NCI-H1105 treated with DMSO at 0.1 percent for 48 hours (cell line): ENCODE measurements at regions not wholly inside any gene's neighbourhood (a gene's known extent, or its start where the extent isn't known, plus 50 kb on each side); places are given as distances from the start of the nearest gene placed in this dataset.
"Not testable (repeated sequence)": the region's sequence is repeated elsewhere in the genome, so short reads cannot be mapped to it uniquely, and the experiment has no call there.

Experiments
- DNase-seq: peaks from one replicate; lab custom pipeline; 2025; lab: John Stamatoyannopoulos, UW

DNA sequence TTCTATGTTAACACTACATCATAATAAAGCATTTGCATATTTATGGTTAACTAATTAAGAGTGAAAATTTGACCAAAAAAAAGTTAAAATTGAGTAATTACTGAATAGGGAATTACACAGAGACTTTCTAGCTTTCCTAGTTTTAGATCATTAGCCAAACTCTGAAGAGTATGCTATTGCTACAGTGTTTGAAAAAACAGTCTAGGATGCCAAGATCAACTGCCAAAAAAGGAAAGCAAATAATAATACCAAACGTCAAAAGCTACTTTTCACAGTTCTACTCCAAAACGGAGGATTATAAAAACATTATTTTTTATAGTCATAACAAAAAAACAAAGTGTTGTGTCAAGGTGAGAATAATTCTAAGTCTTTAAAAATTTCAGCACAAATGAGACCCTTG lies 359.8 kb upstream of the CTSO start:
- no peak for DNase-seq

DNA sequence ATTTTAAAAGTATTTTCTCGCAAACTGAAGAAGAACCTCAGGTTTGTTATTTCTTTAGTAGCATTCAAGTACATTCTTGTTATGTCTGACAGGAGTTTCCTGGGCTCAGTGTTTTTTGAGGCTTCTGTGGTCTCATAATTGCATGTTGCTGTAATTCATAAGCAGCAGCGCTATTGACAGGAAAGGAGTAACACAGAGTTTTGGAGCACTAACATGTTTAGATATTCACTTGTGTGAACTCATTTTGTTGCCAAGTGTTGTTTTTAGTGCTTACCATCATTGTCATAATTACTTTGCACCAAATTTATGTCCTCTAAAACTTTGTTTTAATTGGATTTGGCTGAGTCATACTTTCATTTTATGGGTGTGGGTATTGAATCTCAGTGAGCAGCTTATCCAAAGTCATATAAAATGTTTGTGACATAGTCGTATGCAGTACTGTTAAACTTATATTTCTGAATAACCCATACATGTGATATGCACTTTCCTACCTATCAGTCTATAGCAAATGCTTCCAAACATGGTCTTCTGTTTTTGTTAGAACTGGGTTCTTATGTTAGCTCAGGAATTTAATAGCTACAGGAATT lies 358.7 kb upstream of the CTSO start:
- no peak for DNase-seq

DNA sequence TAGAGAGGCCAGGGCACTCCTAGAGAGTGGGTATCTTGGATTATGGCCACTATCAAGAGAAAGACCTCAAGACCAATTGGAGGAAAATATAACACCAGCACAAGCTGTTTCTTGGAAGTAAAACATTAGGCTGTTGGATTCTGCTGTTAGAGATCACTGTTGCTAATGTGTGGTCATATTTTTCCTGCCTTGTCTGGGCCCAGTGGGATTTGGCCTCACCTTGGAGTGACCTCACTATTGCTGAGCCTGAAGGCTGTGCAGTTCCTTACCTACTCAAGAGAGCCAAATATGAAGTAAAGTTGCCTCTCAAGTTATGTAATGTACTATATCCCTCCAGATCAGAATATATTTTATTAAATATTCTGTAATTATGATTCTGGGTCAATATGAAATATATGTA lies 355.4 kb upstream of the CTSO start:
- no peak for DNase-seq

DNA sequence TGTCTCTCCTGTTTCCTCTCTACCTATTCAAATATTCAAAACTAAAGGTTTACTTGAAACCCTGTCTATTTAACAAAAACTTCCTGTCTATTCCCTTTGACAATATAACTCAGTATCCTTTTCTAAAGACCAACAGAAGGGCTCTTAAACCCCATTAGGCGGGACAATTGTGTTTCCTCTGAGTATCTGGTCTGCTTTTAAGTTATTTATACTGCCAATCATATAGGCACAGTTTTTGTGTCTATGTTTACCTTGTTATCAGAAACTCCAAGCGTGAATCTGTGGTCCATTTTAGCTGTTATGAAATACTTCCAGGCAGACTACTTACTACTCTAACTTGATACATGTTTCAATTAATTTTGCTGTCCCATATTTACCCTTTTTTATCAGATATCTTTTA lies 350.0 kb upstream of the CTSO start:
- DNase-seq, result peak; percentile 57

DNA sequence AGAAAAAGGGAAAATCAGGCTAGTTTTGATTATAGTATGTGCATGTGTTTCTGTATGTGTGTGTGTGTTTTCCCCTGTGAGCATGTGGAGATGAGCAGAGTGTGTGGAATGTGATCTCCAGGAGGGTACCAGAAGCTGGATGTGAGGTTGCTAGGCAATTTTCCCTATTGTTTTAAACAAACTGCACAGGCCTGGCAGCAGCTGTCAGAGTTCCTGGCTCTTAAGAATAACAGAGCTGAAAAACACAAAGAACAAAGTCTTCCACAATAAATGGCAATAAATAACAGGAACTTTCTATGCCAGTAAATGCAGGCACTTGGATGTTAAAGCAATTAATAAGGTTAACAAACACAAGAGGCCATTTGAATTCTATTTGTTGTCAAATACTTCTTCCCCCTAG lies 344.6 kb upstream of the CTSO start:
- DNase-seq, result peak; percentile 77

DNA sequence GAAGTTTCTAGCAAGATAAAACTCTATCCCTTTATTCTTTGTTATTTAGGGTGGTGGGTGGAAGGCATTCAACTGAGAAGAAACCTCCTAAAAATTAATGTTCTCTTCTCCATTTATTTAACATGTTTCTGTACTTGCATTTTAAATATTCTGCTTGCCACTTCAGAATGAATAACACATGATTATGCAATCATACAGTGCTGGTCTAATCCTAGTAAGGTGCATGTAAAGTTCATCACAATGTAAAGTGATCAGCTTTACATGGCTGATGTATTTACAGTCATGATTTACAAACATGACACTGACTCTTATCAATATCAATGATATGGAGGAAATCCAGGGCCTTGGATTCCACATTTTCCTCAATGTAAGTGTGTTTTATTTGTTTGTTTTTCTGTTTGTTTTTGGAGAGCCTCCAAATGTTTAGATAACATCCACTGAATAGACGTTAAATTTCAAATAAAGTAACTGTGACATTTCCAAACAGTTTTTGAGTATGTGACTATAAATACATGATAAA lies 342.1 kb upstream of the CTSO start:
- DNase-seq, result no peak

DNA sequence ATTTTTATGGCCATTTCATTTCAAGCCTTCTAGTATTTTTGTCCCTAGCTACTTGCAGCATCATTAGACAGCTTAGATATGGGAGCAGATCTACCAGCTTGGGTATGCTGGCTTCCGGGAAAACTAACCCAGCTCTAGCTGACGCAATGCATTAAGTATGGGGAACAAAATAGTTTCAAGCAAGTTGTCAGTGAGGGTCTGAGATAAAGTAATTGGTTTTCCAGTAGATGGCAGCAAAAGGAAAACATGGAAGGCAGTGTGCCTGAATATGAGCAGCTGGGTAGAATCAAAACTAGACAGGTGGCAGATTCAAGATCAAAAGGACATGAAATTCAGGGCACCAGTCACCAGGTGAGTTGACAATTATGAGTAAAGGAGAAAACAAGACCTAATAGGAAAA lies 340.9 kb upstream of the CTSO start:
- peak; percentile 64 for DNase-seq

DNA sequence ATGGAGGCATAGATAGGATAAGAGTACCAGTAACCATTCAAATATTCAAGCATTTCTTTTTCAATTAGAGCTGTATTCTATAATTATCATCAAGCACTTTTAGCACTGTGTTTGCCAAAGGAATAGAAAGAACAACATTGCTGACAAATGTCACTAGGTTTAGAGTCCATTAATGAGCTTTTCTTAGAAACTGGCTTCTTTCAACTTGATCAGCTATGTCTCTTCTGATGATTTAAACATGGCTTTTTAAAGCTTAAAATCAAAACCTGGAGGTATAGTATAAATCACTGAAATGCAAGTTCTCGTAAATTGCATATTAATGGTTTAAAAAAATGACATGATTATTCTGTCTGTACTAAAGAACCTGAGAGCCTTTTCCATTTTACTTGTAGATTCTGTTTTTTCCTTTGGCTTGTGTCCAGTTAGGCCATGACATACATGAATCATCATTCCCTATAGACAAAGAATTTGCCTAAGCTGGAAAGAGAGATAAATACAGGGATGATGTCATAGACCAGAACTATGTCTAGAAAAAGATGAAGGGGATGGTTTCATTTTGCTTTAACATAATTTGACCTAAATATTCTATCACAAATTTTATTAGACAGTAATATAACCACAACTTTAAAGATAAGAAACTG lies 340.1 kb upstream of the CTSO start:
- DNase-seq, result peak; percentile 87

DNA sequence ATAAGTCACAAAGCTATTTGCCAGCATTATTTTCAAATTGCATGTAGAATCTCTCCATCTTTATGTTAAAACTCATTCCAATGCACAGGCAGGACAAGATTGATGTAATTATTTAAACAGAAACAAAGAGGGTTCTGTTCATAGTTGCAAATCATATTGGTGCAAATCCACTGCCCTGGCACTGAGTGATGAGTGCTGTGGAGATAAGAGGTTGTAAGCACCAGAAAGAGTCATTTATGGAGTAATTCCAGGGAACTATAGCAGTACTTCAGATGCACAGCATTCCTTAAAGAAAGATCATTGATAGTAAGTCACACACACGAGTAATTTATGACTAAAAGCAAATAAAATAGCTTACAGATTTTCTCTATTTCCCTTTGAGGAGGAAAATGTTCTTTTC lies 337.7 kb upstream of the CTSO start:
- no peak for DNase-seq

DNA sequence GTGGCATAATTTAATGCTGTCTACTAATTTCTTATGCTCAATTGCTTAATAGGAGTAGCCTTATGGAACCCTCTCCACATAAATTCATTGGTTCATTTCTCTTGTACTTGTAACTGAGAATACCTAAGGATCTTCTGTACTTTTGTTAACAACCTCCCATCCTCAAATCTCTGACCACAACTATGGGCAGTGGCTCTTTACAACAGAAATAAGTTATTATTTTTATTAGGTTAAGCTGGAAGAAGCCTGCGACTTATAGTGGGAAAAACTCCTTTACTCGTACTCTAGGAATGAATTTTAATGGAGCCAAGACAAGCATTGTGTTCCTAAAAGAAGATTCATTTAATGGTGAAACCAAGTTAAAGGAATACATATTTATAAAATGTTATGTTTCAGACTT lies 337.1 kb upstream of the CTSO start:
- DNase-seq, result no peak

DNA sequence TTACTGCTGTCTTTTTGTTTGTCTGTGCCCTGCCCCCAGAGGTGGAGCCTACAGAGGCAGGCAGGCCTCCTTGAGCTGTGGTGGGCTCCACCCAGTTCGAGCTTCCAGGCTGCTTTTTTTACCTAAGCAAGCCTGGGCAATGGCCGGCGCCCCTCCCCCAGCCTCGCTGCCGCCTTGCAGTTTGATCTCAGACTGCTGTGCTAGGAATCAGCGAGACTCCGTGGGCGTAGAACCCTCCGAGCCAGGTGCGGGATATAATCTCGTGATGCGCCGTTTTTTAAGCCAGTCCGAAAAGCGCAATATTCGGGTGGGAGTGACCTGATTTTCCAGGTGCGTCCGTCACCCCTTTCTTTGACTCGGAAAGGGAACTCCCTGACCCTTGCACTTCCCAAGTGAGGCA lies 336.4 kb upstream of the CTSO start:
- DNase-seq, result not testable (repeated sequence)

DNA sequence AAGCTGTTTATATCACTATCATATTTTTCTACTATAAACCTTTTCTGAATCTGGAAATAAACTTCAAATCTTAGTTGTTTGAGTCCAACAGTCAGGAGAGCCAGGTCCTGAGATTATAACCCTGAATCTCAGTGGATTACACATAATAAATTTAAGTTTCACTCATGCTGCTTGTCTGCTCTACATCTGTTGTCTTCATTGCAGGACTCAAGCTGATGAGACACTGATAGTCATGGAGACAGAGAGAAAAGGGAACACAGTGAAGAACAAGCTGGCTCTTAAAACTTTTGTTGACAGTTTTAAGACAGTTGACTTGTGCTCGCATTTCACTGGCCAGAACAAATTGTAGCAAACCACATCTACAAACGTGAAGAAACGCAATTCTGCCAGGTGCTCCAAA lies 327.0 kb upstream of the CTSO start:
- DNase-seq, result no peak

DNA sequence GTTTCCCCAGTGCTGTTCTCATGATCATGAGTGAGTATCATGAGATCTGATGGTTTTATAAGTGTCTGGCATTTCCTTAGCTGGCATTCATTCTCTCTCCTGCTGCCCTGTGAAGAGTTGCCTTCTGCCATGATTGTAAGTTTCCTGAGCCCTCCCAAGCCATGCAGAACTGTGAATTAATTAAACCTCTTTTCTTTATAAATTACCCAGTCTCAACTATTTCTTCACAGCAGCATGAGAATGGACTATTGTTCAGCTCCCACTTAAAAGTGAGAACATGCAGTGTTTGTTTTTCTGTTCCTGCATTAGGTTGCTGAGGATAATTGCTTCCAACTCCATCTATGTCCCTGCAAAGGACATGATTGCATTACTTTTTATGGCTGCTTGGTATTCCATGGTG lies 311.7 kb upstream of the CTSO start:
- DNase-seq, result no peak

DNA sequence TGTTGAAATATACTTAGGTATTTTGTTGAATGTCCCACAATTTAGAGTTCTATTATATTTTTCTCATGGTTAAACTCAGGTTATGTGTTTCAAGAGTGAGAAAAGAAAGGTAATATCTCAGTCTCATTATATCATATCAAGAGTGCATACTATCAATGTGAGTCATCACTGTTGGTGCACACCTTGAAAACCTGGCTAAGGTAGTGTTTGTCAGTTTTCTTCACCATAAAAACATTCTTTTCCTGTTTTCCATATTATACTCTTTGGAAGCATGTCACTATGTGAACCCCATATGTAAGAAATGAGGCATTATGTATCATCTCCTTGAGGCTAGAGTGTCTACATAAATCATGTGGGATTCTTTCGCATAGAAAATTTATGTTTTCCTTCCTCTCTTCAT lies 307.6 kb upstream of the CTSO start:
- DNase-seq, result no peak

DNA sequence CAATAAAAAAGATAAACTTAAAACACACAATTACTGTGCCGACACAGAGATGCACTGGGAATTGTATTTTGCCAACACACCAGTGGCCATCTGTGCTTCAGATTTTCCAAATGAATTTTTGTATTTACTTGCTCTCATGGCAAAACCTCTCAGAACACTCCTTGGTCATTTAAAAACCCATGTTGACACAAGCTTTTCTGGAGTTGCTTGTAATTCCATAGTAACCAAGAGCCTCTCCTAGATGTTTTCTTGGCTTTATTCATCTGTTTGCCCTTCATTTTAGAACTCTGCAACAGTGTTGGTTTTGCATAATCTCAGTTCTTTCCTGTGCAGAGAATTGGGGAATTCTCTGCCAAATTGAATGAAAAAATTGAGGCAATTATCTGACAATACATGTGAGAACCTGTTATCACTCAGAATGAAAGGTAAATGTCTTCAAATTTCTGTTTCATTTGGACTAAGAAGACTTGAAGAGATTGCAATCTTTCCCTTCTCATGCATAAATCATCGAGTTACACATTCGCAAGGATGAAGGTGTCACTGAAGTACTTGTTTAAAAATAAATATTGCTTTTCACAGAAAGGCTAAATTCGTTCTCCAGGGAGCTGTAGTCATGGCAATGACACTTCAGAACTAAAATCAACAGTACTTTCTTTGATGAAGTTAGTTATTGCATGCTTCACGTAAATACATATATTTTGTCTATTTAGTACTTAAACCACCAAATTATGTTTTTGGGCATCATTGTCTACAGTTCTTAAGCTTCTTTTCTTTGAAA lies 301.8 kb upstream of the CTSO start:
- peak; percentile 69 for DNase-seq

DNA sequence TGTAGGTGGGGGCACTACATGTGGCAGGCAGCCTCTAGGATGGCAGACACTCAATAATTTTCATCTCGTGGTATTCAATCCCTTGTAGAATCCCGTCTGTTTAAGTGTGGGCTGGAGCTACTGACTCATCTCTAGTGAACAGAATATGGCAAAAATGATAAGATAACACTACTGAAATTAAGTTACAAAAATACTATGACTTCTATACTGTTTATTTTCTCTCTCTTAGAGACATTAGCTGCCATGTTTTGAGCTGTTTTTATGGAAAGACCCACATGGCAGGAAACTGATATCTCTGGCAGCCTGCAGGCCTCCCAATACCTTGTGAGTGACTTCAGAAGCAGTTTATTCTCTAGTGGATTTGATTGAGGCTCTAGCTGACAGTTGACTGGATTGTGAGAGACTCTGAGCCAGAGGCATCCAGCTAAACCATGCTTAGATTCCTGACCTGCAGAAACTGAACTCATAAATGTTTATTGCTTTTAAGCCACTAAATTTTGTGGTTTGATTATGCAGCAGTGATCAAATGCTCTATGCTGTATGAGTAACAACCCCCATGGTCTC lies 298.8 kb upstream of the CTSO start:
- no peak for DNase-seq

DNA sequence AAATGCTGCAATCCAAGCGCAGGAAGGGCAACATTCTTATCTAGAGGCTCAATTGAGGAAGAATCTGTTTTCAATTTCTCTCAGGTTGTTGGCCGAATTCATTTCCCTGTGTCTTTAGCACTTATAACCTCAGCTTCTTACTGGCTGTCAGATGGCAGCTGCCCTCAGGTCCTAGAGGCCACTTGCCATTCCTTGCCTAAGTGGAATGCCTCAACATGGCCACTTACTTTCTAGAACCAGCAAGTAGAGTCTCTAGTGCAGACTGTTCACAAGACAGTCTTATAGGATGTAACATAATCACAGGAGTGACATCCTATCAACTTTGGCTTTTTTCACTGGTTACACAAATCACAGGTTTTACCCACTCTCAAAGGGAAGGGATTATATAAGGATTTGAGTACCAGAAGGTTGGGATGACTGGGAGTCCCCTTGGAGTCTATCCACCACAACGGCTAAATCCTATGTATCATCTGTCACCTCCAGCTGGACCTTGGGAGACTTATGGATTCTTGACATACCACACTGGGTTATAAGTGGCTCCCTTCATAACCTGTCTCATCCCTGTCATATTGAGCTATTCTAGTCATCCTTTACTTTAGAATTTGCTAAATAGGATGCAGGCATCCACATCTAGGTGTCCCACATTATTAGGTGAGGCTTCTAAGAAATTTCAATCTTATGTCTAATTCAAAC lies 297.9 kb upstream of the CTSO start:
- no peak for DNase-seq

DNA sequence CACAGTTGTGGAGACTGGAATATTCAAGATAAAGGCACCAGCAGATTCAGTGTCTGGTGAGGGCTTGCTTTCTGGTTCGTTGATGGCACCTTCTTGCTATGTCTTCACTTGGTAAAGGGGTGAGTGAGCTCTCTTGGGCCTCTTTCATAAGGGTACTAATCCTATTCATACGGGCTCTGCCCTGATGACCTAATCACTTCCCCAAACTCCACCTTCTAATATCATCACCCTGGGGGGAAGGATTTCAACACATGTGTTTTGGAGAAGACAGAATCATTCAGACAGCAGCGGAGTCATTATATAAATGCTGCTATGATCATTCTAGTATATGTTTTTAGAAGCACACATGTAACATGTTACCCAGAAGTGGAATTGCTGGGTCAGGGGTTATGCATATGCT lies 295.3 kb upstream of the CTSO start:
- no peak for DNase-seq

DNA sequence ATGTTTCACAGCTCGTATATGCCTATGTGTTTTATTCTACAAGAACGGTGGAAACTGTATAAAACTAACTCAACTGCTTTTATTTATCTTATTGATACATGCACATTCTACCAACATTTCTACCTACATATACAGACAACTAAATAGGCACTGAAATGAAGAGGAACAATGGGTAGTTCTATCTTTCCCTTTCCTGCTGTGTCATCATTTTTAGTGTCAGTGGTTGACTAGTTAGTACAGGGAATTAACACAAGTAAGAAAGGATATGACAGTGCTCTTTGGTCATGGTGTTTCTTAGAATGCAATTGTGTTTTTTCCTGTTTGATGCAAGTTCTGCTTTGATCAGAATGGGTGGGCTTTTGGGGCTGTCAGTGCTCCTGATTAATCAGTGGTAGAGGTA lies 293.8 kb upstream of the CTSO start:
- no peak for DNase-seq

DNA sequence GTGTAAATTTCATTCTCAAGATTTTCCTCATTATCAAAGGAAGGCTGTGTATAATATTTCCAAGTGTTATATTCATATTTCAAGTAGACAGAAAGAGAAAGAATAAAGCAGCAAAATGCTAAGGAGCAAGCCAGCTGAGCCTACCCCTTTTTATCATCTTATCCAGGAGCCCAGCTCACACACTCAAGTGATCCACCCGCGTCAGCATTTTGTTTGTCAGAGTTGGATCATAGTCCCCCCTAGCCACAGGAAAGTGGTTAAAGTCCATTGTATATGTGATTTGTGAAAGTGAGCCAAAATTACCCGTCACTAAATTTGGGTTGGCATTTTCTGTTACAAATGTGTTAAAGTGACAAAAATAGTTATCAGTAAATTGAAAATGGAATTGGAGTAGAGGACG lies 289.3 kb upstream of the CTSO start:
- no peak for DNase-seq

DNA sequence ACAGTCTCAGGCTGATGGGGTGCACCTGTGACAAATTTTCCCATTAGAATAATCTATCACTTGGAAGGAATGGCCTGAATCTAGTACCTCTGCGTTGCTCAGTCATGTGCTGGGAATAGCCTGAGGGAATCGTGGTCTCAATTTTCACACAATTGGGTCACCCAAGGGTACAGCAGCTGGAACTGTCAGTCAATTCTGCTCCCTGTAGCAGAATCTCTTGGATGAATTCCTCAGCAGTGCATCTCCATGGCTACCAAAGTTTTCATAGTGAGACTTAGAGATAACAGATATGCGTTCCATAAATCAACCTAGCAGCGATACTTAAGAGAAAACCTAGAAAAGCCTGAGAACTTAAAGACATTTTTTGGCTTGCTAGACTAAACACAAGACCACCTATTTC lies 288.7 kb upstream of the CTSO start:
- DNase-seq, result no peak

DNA sequence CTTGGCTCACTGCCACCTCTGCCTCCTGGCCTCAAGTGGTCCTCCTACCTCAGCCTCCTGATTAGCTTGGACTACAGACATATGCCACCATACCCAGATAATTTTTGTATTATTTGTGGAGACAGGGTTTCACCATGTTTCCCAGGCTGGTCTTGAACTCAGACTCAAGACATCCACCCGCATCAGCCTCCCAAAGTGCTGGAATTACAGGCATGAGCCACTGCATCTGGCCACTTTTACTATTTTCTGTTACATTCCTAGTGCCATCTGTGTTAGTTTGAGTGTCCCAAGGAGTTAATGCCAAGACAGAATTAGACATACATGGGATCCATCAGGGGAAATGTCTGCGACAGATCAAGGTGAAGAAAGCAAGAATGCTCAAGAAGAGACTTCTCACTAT lies 288.2 kb upstream of the CTSO start:
- no peak for DNase-seq
